Neural progenitor cell (in vitro differentiated cells): ENCODE measurements at regions not wholly inside any gene's neighbourhood (a gene's known extent, or its start where the extent isn't known, plus 50 kb on each side); places are given as distances from the start of the nearest gene placed in this dataset.

ENCODE experiments used
- CTCF ChIP-seq: fragments of 200-600 bp; sonication (generic); IDR thresholded peaks from 2 replicates; pipeline ENCODE4 v1.5.1; 2017; ENCODE audit warnings: antibody characterized with exemption, mild to moderate bottlenecking
- EZH2 ChIP-seq: fragments of 200-600 bp; sonication (generic); IDR thresholded peaks from 2 replicates; pipeline ENCODE4 v1.6.1; 2017; ENCODE audit warnings: antibody characterized with exemption, mild to moderate bottlenecking, moderate library complexity
- EZH2phosphoT487 ChIP-seq: fragments of 200-600 bp; sonication (generic); IDR thresholded peaks from 2 replicates; pipeline ENCODE4 v1.6.1; 2017; ENCODE audit warnings: antibody characterized with exemption

GRCh38 chr6:79296211-79296610 lies 61.7 kb upstream of the HMGN3 start:
- TF ChIP-seq CTCF (no peak), EZH2 (no peak), EZH2phosphoT487 (no peak)
